HCT116 (cell line): ENCODE measurements at regions not wholly inside any gene's neighbourhood (a gene's known extent, or its start where the extent isn't known, plus 50 kb on each side); places are given as distances from the start of the nearest gene placed in this dataset.

Source experiments
- ATAC-seq: fragments of 200-7000 bp; cut with Tn5 transposase; 2 replicates; pipeline ENCODE4 v1.9.1; 2020; ENCODE audit warnings: mild to moderate bottlenecking, moderate library complexity
- BruUV-seq: library from RNA; stranded (reverse); fragments of 400-500 nt; replicated peaks from 2 replicates; lab custom pipeline; 2021; lab: Mats Ljungman, UMichigan
- CTCF ChIA-PET: fragments of 300-600 bp; sonication (Branson Sonifier 250); formaldehyde crosslinking; loops from one replicate; lab custom pipeline; 2021; ENCODE audit warnings: antibody characterized with exemption; lab: Charles Lee
- POLR2A ChIA-PET: fragments of 300-600, 350-600 bp; sonication (Branson Sonifier 250); formaldehyde crosslinking; loops from one replicate; lab custom pipeline; 2021; ENCODE audit warnings: antibody characterized with exemption; lab: Charles Lee
- RAD21 ChIA-PET, 2 experiments: fragments of 300-600 bp; sonication (Branson Sonifier 250); formaldehyde crosslinking; loops; one replicate each; lab custom pipeline; 2023; ENCODE audit warnings: low total read pairs in 2 of 2; ENCODE audit not compliant: uncharacterized antibody in 2 of 2, unreplicated experiment in 2 of 2, low non-redundant PET in 1 of 2; lab: Charles Lee
- DNase-seq: peaks from one replicate; pipeline ENCODE4 v3.0.0-alpha.2; 2010; ENCODE audit warnings: low read depth, low spot score
- H2AFZ ChIP-seq: fragments of 200-600 bp; shearing (Covaris generic), sonication (generic); 2 replicates; pipeline ENCODE4 v1.6.1; 2017; ENCODE audit warnings: low read depth, mixed run types, mixed read lengths, antibody characterized with exemption, low read length; ENCODE audit not compliant: poor library complexity, severe bottlenecking
- H3K27ac ChIP-seq: 2 replicates; pipeline ENCODE4 v1.5.1; 2012; ENCODE audit warnings: low read depth, low read length
- H3K27me3 ChIP-seq: fragments of 200-600 bp; sonication (generic); 2 replicates; pipeline ENCODE4 v1.6.1; 2016; ENCODE audit warnings: mixed run types, low read length, mixed read lengths; ENCODE audit not compliant: insufficient read depth
- H3K36me3 ChIP-seq, 2 experiments: fragments of 200-500 bp in 1 of 2; fragments of 200-600 bp in 1 of 2; sonication (Bioruptor generic) in 1 of 2; sonication (generic) in 1 of 2; 2 replicates each; pipeline versions ENCODE4 v1.5.1 to v1.6.1; 2014 to 2016; ENCODE audit warnings: low read length in 2 of 2, inconsistent platforms in 1 of 2, mixed read lengths in 1 of 2, mixed run types in 1 of 2; ENCODE audit not compliant: insufficient read depth in 2 of 2, control insufficient read depth in 1 of 2
- H3K4me1 ChIP-seq, 2 experiments: fragments of 200-600 bp in 1 of 2; sonication (generic) in 1 of 2; 2 replicates each; pipeline versions ENCODE4 v1.5.1 to v1.6.1; 2012 to 2017; ENCODE audit warnings: low read length in 2 of 2, inconsistent platforms in 1 of 2, mild to moderate bottlenecking in 1 of 2, mixed read lengths in 1 of 2, mixed run types in 1 of 2, moderate library complexity in 1 of 2; ENCODE audit not compliant: insufficient read depth in 2 of 2, control insufficient read depth in 1 of 2
- H3K4me2 ChIP-seq: fragments of 200-600 bp; sonication (generic); 2 replicates; pipeline ENCODE4 v1.6.1; 2017; ENCODE audit warnings: mixed run types, low read length, mixed read lengths
- H3K4me3 ChIP-seq, 2 experiments: fragments of 200-600 bp in 1 of 2; sonication (generic) in 1 of 2; replicated peaks in 1 of 2; 2 replicates each; pipeline ENCODE4 v1.5.1; 2011 to 2016; ENCODE audit warnings: low read length in 2 of 2, control low read depth in 1 of 2, low read depth in 1 of 2, mild to moderate bottlenecking in 1 of 2, mixed read lengths in 1 of 2, mixed run types in 1 of 2
- H3K79me2 ChIP-seq: fragments of 200-600 bp; sonication (generic); 2 replicates; pipeline ENCODE4 v1.6.1; 2017; ENCODE audit warnings: mild to moderate bottlenecking, mixed run types, low read length, moderate library complexity, mixed read lengths; ENCODE audit not compliant: insufficient read depth
- H3K9ac ChIP-seq: fragments of 200-600 bp; sonication (generic); 2 replicates; pipeline ENCODE4 v1.6.1; 2016; ENCODE audit warnings: low read length, mixed read lengths
- H3K9me2 ChIP-seq: fragments of 200-600 bp; sonication (generic), shearing (Covaris generic); 2 replicates; pipeline ENCODE4 v1.6.1; 2017; ENCODE audit warnings: mixed run types, mild to moderate bottlenecking, moderate library complexity; ENCODE audit not compliant: insufficient read depth
- H3K9me3 ChIP-seq, 2 experiments: fragments of 200-500 bp in 1 of 2; fragments of 200-600 bp in 1 of 2; sonication (Bioruptor generic) in 1 of 2; sonication (generic) in 1 of 2; 2 replicates each; pipeline ENCODE4 v1.6.1; 2014 to 2017; ENCODE audit warnings: low read length in 2 of 2, mixed read lengths in 2 of 2, inconsistent platforms in 1 of 2, low read depth in 1 of 2, mild to moderate bottlenecking in 1 of 2, mixed run types in 1 of 2, moderate library complexity in 1 of 2; ENCODE audit not compliant: control insufficient read depth in 1 of 2, insufficient read depth in 1 of 2
- H4K20me1 ChIP-seq: fragments of 200-600 bp; sonication (generic), shearing (Covaris generic); 2 replicates; pipeline ENCODE4 v1.6.1; 2017; ENCODE audit warnings: mixed run types, mild to moderate bottlenecking, moderate library complexity; ENCODE audit not compliant: insufficient read depth
- CBX3 ChIP-seq: IDR thresholded peaks from 2 replicates; pipeline ENCODE4 v1.6.1; 2012; ENCODE audit warnings: low read depth
- ELF1 ChIP-seq: IDR thresholded peaks from 2 replicates; pipeline ENCODE4 v1.6.1; 2012; ENCODE audit warnings: low read depth, borderline replicate concordance
- EZH2 ChIP-seq: fragments of 200-600 bp; sonication (generic); IDR thresholded peaks from 2 replicates; pipeline ENCODE4 v1.6.1; 2017; ENCODE audit warnings: antibody characterized with exemption, mixed run types
- EZH2phosphoT487 ChIP-seq: fragments of 200-600 bp; IDR thresholded peaks from 2 replicates; pipeline ENCODE4 v1.6.1; 2018; ENCODE audit warnings: antibody characterized with exemption, borderline replicate concordance
- JUND ChIP-seq: IDR thresholded peaks from 2 replicates; pipeline ENCODE4 v1.6.1; 2012
- POLR2A ChIP-seq: IDR thresholded peaks from 2 replicates; pipeline ENCODE4 v1.7.0; 2011; ENCODE audit warnings: borderline replicate concordance; ENCODE audit not compliant: insufficient read depth, insufficient read length; ENCODE audit errors: extremely low read depth
- RAD21 ChIP-seq: IDR thresholded peaks from 2 replicates; pipeline ENCODE4 v1.6.1; 2012; ENCODE audit warnings: low read depth, mild to moderate bottlenecking
- SRF ChIP-seq: IDR thresholded peaks from 2 replicates; pipeline ENCODE4 v1.6.1; 2012; ENCODE audit warnings: low read depth
- TCF7L2 ChIP-seq: IDR thresholded peaks from 2 replicates; pipeline ENCODE4 v1.7.0; 2011; ENCODE audit warnings: borderline replicate concordance, inconsistent platforms; ENCODE audit not compliant: insufficient read depth, insufficient read length; ENCODE audit errors: extremely low read depth
- ZFX ChIP-seq: fragments of 450-650 bp; IDR thresholded peaks from 2 replicates; pipeline ENCODE4 v1.6.1; 2017
- ZNF274 ChIP-seq: fragments of 200-500 bp; sonication (Bioruptor generic); IDR thresholded peaks from 2 replicates; pipeline ENCODE4 v1.6.1; 2014; ENCODE audit warnings: mild to moderate bottlenecking, low read depth, low read length, inconsistent platforms
- intact Hi-C: fragments of 100-400 bp; cut with micrococcal nuclease; formaldehyde crosslinking; loops from 2 replicates; pipeline ENCODE4 v1.10.0; 2022
- TF ChIP-seq, protein P1 (sequence below): IDR thresholded peaks from 2 replicates; pipeline ENCODE4 v1.6.1; 2011; ENCODE audit warnings: mild to moderate bottlenecking, low read length, moderate library complexity; ENCODE audit not compliant: insufficient replicate concordance; ENCODE audit errors: extremely low read depth
- TF ChIP-seq, protein P2 (sequence below), 3 experiments: fragments of 200-600 bp in 1 of 3; sonication (generic) in 1 of 3; IDR thresholded peaks in 2 of 3; conservative IDR thresholded peaks in 1 of 3; 2 replicates each; pipeline ENCODE4 v1.5.1; 2012 to 2017; ENCODE audit warnings: low read depth in 2 of 3, low read length in 2 of 3, antibody characterized with exemption in 1 of 3, borderline replicate concordance in 1 of 3, control low read depth in 1 of 3, mild to moderate bottlenecking in 1 of 3, mixed read lengths in 1 of 3, mixed run types in 1 of 3, moderate library complexity in 1 of 3; ENCODE audit not compliant: insufficient read depth in 1 of 3
- TF ChIP-seq, protein P3 (sequence below): IDR thresholded peaks from 2 replicates; pipeline ENCODE4 v1.6.1; 2012; ENCODE audit warnings: low read depth
- TF ChIP-seq, protein P4 (sequence below): IDR thresholded peaks from 2 replicates; pipeline ENCODE4 v1.6.1; 2012

DNA sequence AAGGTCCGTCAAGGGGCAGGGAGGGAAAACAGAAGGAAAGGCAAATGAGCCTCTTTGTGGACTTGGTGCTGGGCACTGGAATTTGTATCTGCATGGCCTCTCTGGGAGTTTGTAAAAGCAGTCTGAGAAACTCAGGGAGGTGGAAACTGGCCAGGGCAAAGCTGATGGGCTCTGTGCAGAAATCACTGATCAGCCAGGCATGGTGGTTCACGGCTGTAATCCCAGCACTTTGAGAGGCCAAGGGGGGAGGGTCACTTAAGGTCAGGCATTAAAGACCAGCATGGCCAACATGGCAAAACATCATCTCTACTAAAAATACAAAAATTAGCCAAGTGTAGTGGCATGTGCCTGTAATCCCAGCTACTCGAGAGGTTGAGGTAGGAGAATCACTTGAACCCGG lies 369.9 kb upstream of the ZNF507 start:
- no TSS peak for BruUV-seq
- RAD21 ChIA-PET: no interaction called here
- H3K79me2 ChIP-seq: no peaks in the 10 kb centered on the region

More for the DNA sequence above, 369.9 kb upstream of the ZNF507 start:
- no peak overlapping the region for H3K4me3 ChIP-seq
- H3K9ac ChIP-seq: no peak overlapping the region
- H3K36me3 ChIP-seq: no peaks in the 10 kb centered on the region
- no peak for DNase-seq
- intact Hi-C loops: no loop called here
- TF ChIP-seq EZH2phosphoT487 (no peak), SRF (no peak), EZH2 (no peak), ZFX (no peak), CBX3 (no peak), JUND (no peak), POLR2A (no peak), ZNF274 (no peak), TCF7L2 (no peak), RAD21 (no peak), ELF1 (no peak)
- TF ChIP-seq, protein P1, sequence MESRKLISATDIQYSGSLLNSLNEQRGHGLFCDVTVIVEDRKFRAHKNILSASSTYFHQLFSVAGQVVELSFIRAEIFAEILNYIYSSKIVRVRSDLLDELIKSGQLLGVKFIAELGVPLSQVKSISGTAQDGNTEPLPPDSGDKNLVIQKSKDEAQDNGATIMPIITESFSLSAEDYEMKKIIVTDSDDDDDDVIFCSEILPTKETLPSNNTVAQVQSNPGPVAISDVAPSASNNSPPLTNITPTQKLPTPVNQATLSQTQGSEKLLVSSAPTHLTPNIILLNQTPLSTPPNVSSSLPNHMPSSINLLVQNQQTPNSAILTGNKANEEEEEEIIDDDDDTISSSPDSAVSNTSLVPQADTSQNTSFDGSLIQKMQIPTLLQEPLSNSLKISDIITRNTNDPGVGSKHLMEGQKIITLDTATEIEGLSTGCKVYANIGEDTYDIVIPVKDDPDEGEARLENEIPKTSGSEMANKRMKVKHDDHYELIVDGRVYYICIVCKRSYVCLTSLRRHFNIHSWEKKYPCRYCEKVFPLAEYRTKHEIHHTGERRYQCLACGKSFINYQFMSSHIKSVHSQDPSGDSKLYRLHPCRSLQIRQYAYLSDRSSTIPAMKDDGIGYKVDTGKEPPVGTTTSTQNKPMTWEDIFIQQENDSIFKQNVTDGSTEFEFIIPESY: no peak
- TF ChIP-seq, protein P2, sequence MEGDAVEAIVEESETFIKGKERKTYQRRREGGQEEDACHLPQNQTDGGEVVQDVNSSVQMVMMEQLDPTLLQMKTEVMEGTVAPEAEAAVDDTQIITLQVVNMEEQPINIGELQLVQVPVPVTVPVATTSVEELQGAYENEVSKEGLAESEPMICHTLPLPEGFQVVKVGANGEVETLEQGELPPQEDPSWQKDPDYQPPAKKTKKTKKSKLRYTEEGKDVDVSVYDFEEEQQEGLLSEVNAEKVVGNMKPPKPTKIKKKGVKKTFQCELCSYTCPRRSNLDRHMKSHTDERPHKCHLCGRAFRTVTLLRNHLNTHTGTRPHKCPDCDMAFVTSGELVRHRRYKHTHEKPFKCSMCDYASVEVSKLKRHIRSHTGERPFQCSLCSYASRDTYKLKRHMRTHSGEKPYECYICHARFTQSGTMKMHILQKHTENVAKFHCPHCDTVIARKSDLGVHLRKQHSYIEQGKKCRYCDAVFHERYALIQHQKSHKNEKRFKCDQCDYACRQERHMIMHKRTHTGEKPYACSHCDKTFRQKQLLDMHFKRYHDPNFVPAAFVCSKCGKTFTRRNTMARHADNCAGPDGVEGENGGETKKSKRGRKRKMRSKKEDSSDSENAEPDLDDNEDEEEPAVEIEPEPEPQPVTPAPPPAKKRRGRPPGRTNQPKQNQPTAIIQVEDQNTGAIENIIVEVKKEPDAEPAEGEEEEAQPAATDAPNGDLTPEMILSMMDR (IDR thresholded peaks at IDR 0.05 in 2 of 3, conservative IDR thresholded peaks at IDR 0.05 in 1 of 3; ENCODE audit: borderline replicate concordance in 1 of 3, insufficient read depth in 1 of 3, low read depth in 2 of 3, low read length in 2 of 3): no peak
- TF ChIP-seq, protein P3, sequence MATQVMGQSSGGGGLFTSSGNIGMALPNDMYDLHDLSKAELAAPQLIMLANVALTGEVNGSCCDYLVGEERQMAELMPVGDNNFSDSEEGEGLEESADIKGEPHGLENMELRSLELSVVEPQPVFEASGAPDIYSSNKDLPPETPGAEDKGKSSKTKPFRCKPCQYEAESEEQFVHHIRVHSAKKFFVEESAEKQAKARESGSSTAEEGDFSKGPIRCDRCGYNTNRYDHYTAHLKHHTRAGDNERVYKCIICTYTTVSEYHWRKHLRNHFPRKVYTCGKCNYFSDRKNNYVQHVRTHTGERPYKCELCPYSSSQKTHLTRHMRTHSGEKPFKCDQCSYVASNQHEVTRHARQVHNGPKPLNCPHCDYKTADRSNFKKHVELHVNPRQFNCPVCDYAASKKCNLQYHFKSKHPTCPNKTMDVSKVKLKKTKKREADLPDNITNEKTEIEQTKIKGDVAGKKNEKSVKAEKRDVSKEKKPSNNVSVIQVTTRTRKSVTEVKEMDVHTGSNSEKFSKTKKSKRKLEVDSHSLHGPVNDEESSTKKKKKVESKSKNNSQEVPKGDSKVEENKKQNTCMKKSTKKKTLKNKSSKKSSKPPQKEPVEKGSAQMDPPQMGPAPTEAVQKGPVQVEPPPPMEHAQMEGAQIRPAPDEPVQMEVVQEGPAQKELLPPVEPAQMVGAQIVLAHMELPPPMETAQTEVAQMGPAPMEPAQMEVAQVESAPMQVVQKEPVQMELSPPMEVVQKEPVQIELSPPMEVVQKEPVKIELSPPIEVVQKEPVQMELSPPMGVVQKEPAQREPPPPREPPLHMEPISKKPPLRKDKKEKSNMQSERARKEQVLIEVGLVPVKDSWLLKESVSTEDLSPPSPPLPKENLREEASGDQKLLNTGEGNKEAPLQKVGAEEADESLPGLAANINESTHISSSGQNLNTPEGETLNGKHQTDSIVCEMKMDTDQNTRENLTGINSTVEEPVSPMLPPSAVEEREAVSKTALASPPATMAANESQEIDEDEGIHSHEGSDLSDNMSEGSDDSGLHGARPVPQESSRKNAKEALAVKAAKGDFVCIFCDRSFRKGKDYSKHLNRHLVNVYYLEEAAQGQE: no peak
- TF ChIP-seq, protein P4, sequence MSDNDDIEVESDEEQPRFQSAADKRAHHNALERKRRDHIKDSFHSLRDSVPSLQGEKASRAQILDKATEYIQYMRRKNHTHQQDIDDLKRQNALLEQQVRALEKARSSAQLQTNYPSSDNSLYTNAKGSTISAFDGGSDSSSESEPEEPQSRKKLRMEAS: no peak
- no peaks in the 10 kb centered on the region for H3K4me1 ChIP-seq
- H2AFZ ChIP-seq: no peak overlapping the region
- peaks cover 10 to 33% of the 10 kb centered on the region in 2 experiments; a peak in 2 of 4 replicates for H3K9me3 ChIP-seq
- no peaks in the 10 kb centered on the region for H3K27me3 ChIP-seq
- no peaks in the 10 kb centered on the region for H3K9me2 ChIP-seq
- ChIA-PET CTCF (no interaction called here), POLR2A (no interaction called here)
- H4K20me1 ChIP-seq: no peaks in the 10 kb centered on the region
- H3K27ac ChIP-seq: no peak overlapping the region
- no peak for ATAC-seq
- no peak overlapping the region for H3K4me2 ChIP-seq
